ENCODE measurements at regions not wholly inside any gene's neighbourhood (a gene's known extent, or its start where the extent isn't known, plus 50 kb on each side); places are given as distances from the start of the nearest gene placed in this dataset.

DNA sequence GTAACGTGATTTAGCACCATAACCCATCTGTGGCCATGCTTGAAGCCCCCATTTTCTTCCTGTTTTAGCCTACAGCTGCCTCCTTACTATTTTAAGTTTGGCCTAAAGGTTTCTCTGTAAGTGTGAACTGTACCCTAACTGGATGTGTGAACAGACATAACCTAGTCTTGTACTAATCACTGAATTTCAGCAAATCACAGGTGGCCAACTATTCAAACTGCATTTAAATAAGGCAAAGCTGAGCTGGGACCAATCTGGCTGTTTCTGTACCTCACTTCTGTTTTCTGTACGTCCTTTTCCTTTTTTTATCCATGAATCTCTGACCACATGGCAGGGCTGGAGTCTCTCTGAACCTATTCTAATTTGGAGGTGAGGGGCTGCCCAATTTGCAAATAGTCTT is 452.7 kb upstream of the HS6ST1 start:
- no peak for DNase-seq

GRCh38 chr2:128772671-128773070 is 454.0 kb upstream of the HS6ST1 start:
- DNase-seq, result no peak

- no peak for DNase-seq
Measured at GRCh38 chr2:128773641-128774319, 455.1 kb upstream of the HS6ST1 start.

- DNase-seq, result no peak
Measured at GRCh38 chr2:128774320-128775216, 455.9 kb upstream of the HS6ST1 start.

DNA sequence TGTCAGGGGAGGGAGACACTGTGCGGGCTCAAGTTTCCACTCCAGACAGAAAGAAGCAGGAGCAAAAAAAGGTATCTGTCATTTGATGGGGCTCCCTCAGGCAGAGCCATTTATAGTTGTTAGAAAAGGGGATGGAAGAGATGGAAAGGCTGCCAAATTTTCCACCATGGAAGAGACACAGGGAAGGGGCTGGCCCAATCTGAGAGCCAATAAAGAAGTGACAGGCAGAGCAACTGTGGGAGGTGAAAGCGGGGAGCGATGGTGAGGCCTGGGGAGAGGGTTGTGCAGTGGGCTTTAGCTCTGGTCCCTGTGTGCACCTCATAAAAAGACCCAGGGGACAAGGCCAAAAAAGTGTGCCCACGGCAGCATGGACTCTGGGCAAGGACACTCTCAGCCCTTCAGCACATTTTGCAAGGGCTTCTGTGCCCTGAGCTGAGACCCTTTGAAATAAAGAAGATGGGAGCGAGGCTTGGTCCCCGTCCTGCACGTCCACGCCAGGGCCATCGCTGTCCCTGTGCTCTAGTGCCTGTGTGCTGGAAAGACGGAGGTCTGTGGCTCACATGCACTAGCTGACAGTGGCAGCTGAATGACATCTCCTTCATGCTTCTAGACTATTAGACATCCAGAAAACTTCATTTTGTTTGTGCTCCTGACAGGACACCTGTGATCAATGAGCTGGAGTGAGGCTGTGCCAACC is 456.7 kb upstream of the HS6ST1 start:
- no peak for DNase-seq

GRCh38 chr2:128775914-128776285 is 457.2 kb upstream of the HS6ST1 start:
- DNase-seq, result no peak

DNA sequence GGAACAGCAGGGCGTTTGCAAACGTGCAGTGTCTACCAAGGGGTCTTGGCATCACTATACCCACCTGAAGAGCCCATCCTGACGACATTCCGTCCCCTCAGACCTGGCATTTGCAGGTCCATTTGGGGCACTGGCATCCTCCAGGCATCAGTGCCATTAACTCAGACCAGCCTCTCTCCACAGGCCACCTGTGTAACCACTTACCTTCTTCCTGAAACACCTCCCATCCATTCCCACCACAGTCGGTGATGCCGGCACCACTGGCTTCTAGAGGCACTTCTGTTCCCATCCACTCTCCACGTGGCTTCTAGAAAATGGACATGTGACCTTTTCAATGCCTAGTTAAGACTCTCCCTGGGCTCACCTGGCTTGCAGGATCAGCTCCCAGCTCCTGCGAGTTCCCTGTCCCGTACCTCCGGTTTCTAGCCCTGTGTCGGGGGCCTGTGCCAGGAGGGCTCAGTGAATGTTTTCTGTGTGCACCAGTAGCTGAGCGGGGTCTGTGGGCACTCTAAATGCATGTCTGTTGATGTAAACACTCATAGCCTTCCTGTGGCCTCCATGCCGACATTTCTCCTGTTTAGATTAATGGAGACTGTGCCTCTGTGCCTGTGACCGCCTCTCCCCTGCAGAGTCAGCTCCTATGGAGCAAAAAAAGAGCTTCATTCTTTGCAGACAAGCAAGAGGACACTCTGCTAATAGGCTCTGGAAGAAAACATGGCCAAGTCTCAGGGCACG is 458.0 kb upstream of the HS6ST1 start:
- no peak for DNase-seq

DNA sequence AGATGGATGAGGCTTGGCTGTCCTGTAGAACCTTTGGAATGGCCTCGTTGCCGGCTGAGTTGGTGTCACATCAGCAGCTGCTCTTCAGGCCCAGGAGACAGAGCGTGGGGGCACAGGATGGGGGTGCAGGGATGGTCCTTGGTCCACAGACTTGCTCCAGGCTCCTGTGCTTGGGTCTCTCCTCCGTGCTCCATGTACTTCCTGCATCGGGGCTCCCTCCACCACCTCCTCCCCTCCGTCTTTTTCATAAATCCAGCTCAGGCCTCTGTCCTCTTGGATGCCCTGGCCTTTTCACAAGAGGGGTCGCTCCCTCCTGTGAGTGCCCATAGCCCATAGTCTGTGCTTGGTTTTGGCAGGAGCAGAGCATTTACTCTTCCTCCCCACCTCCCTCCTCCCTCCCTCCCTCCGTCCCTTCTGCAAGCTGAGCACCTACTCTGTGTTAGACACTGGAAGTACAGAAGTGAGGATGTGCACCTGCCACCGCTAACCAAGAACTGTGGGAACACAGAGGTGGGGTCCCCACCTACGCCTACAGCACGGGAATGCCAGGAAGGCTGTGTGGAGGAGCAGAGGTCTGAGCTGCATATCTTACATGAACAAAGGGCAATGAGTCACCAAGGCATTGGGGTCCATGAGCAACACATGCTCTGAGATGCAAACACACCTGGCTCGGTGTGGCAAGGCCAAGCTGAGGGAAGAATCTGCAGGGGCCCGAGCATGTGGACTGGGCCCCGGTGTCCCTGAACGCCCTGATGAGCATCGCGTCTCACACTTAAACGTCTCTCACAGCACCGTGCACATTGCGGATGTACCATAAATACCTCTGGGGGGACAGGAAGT is 458.7 kb upstream of the HS6ST1 start:
- no peak for DNase-seq

DNA sequence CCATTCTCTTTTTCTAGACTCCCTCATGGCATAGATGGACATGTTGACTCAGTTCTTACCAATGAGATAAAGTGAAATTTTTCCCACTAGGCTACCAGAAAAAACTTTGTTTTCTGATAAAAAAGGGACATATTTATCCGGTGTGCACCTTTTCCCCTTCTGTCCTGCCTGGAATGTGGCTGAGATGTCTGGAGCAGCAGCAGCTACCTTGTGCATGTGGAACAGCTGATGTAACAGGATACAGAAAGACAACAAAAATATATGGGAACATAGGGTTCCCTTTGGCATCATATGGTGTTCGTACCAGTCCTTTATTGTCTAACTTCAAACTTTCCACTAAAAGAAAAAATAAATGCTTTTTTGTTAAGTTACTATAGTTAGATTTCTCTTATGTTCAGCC is 460.2 kb upstream of the HS6ST1 start:
- no peak for DNase-seq

DNA sequence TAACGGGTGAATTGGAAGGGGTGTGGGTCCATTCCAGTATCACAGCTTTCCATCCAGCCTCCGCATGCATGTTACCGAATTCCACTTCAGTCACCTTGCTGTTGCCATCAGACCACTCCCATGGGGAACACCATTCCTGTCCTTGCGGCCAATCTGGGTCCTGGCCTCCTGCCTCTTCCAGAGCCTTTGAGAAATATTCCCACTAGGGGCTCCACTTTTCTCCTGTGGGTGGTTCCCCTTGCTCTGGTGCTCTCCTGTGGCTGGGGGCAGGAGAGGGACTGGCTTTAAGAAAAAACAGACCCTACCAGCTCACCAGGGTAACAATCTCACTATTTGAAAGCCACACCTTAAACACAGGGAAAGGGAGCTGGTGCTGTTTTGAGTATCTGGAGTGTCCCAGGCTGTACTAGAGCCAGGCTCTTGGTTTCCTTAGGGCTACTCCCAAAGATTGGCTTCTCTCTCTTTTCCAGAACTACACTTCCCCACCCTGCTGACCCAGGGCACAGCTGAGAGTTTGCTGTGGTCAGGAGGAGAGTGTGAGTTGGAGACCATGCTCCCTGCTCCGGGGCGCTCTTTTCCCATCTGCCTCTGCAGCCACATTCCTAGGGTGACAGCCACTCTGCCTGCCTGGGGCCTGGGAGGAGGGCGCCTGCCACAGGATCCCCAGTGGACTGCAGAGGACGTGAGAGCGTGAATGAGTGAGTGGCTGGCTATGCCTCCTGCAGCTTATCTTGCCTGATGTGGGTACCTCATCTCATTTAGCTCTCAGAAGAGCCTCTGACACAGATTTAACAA is 460.8 kb upstream of the HS6ST1 start:
- DNase-seq, result no peak

DNA sequence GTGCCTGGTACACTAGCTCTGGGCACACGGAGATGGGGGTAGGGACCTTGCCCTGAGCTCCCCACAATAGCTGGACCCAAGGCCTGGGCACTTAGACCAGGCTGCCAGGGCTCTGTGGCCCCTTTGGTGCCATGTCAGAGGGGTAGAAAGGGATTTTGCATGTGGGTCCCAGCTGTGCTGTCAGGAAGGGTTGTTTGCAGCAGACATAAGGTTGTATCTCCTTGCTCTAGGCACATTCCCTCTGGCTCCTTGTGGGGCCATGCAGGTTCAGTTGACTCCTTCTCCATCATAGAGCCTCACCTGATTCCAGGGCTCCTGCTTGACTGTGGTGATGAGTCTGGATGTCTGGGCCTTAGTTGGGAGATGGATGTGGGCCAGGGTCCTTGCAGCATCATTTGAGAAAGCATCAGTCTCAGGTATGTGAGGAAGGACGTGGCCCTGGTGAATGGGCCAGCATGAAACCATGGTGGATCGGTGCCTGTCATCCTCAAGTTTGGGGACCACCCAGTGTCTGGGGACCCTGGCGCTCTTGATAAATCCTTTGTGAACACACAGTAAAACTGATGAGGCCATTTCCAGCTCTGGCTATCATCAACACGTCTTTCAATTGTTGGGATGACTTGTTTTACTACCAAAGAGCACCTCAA is 461.9 kb upstream of the HS6ST1 start:
- no peak for DNase-seq

GRCh38 chr2:128781166-128781565 is 462.5 kb upstream of the HS6ST1 start:
- no peak for DNase-seq

DNA sequence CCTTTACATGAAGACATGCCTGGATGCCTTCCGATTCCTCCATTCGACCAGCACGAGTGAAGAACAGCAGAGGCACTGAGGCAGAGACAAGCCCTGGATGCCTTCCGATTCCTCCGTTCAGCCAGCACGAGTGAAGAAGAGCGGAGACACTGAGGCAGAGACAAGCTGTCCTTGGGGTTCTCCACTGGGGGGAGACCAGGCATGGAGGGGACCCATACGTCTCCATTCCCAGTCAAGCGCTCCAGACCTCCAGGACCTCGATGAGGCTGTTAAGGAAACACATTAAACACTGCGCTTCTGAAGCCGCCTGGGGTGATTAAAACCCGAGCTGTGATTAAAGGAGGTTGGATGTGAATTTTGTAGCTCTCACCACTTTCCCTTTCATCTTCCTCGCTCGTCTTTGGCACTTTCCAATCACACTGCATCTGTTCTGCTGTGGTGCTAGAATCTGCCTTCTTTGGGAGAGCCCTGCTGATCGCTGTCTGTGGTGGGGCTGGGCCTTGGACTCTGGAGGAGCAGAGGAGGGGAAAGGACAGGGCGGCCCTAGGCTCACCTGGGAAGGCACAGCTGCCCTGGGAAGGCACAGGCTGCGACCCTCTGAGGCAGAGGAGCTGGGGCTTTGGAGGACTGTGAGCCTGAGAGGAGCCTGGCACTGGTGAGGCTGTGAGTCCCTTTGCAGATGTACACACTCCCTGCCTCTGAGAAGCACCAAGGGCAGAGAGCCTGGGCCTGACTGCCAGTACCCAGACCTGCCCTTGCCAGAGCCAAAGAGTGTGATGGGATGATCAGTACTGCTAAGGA is 463.1 kb upstream of the HS6ST1 start:
- DNase-seq, result no peak

- DNase-seq, result no peak
Measured at GRCh38 chr2:128782411-128783192, 463.9 kb upstream of the HS6ST1 start.

GRCh38 chr2:128783193-128783671 is 464.6 kb upstream of the HS6ST1 start:
- no peak for DNase-seq

GRCh38 chr2:128783896-128784295 is 465.2 kb upstream of the HS6ST1 start:
- DNase-seq, result no peak

- DNase-seq, result no peak
Measured at GRCh38 chr2:128784626-128785306, 466.1 kb upstream of the HS6ST1 start.

- DNase-seq, result no peak
Measured at GRCh38 chr2:128786316-128786715, 467.6 kb upstream of the HS6ST1 start.
